Loucy (cell line): ENCODE measurements at regions not wholly inside any gene's neighbourhood (a gene's known extent, or its start where the extent isn't known, plus 50 kb on each side); places are given as distances from the start of the nearest gene placed in this dataset.

Experiments used
- CTCF ChIP-seq: fragments of 200-600 bp; sonication (generic); conservative IDR thresholded peaks from 2 replicates; pipeline ENCODE4 v1.5.1; 2014; ENCODE audit warnings: mild to moderate bottlenecking, antibody characterized with exemption, low read length
- EZH2phosphoT487 ChIP-seq: fragments of 200-600 bp; IDR thresholded peaks from 2 replicates; pipeline ENCODE4 v1.6.1; 2018; ENCODE audit warnings: antibody characterized with exemption, mild to moderate bottlenecking, moderate library complexity, borderline replicate concordance

GRCh38 chr11:47917599-47918369 is 62.6 kb upstream of the PTPRJ start:
- no peak for TF ChIP-seq CTCF
- no peak for TF ChIP-seq EZH2phosphoT487
